GM11168 (cell line): ENCODE measurements at regions not wholly inside any gene's neighbourhood (a gene's known extent, or its start where the extent isn't known, plus 50 kb on each side); places are given as distances from the start of the nearest gene placed in this dataset.

Source experiments
- in situ Hi-C: fragments of 300-500 bp; cut with MboI; formaldehyde crosslinking; loops from one replicate; pipeline ENCODE4 v1.12.0; 2022; ENCODE audit warnings: low sequenced_read_pairs; ENCODE audit not compliant: unreplicated experiment

DNA sequence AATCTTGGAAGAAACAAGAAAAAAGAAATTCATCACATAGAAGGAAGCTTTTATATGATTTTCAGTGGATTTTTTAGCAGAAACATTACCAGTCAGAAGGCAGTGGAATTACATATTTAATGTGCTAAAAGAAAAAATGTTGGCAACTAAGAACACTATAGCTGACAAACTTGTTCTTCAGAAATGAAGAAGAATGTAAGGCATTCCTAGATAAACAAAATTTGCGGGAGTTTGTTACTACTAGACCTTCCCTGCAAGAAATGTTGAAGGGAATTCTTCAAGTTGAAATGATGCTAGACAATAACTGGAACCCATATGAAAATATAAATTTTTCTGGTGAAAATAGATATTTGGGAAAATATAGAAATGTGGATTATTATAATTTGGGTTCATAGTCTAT lies 718.3 kb upstream of the GRAMD2B start:
- in situ Hi-C loops, result no loop called here

- in situ Hi-C loops, result no loop called here
Observed at GRCh38 chr5:125708583-125708982, 714.6 kb upstream of the GRAMD2B start.

DNA sequence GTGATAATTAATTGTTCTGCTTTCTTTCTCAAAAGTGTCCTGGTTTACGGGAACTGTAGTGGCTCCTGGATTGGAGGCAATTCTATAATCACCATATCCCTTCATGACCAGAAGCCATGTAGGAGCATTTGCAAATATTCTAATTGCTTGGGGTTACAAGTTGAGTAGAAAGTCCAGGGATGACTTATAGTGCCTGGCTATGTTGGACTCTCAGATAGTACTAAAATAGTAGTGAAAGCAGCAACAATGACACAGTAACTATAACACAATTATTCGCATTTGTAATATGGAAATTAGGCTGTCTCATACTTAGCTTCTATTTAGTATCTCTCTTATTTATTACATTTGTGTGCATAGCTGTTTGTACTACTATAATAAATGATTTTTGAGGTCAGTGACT lies 712.5 kb upstream of the GRAMD2B start:
- in situ Hi-C loops, result no loop called here

DNA sequence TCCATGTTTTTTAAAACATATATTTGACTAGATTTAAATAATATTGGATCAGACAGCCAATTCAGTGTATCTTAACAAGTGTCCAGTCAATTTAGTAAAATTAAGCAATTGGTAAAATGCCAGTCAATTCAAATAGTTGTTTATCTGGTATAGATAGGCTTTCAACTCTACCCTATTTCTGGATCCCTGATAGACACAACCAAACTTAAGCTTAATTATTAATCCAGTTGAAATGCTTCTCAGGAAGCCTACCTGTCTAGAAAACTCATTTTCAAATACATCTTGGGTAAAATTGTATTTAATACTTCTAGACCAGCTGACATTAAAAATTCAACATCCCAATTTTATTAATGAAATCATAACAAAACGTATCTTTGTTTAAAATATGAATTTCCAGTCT lies 710.8 kb upstream of the GRAMD2B start:
- in situ Hi-C loops, result no loop called here

DNA sequence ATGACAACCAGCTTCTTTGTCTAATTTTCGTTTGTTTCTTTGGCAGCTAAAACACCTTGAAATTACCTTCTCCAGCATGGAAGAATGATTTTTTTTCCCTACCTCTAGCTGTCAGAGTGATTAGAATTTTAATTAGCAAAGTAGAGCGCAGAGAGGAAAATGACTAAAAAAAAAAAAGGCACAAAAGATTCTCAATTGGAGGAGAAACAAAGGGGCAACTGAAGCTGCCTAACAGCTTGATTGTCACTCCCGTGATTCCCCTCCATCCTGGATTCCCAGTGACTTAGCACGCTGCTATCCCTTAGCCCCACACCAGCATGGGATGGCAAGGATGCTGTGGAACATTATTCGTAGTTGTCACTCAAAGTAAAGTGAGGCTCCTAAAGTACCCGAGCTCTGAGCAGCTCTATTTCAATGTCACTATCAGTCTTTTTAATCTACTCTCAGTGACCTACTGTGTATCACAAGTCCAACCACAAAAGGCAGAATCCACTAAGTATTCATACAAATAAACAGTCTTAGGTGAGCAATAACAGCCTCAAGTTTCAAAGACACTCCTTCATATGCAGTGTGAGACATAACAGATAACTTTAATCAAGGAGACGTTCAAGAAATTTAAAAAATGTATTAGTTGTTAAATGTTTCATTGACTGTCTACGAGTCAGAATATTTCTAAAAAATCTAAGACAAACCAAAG lies 710.0 kb upstream of the GRAMD2B start:
- in situ Hi-C loops, result no loop called here

DNA sequence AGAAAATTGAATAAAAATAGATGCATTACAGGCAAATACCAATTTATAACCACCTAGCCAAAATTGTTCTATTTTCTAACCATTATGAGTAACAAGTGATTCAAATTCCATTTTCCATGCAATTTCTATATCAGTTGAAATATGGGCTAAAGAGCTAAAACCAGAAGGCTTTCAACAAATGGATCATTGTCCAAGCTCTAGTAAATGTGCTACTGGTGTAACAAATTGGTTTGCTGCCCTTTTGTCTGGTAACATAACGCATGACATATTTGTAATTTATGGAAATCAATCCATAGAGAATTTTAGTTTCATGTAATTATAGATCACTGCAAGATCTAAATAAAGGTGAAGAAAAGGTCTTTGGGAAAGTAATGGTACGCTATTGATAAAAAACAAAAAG lies 708.0 kb upstream of the GRAMD2B start:
- in situ Hi-C loops, result no loop called here

- in situ Hi-C loops, result no loop called here
Observed at GRCh38 chr5:125717209-125717608, 706.0 kb upstream of the GRAMD2B start.

- in situ Hi-C loops, result no loop called here
Observed at GRCh38 chr5:125719681-125720347, 703.4 kb upstream of the GRAMD2B start.

- in situ Hi-C loops, result no loop called here
Observed at GRCh38 chr5:125720348-125720685, 702.9 kb upstream of the GRAMD2B start.

DNA sequence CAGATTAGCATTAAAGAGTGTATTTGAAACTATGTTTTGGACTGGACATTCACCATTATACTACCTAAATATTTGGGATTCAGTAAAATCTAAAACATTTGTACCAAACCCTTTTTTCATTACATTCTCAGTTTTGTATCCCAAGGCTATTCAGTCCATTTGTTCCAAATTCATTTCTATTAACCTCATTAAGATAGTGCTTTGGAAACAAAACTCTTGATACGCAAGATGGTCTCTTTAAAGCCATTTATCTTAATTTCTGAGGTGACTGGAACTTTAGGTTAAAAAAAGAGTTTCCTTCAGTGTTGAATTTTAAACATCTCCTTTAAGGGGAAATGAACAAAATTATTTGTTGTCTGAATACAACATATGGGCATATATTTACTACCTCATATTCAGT lies 702.5 kb upstream of the GRAMD2B start:
- in situ Hi-C loops, result no loop called here

DNA sequence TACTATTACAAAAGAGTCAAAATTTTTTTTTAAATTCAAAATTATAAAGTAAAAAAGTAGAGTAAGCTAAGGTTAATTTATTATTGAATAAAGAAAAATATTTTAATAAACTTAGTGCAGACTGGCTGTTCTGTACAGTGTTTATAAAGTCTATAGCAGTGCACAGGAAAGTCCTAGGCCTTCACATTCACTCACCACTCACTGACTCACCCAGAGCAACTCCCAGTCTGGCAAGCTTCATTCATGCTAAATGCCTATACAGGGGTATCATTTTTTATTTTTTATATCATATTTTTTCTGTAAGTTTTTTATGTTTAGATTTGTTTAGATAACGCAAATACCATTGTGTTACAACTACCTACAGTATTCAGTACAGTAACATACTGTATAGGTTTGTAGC lies 700.7 kb upstream of the GRAMD2B start:
- in situ Hi-C loops, result no loop called here

GRCh38 chr5:125725691-125726090 lies 697.5 kb upstream of the GRAMD2B start:
- in situ Hi-C loops, result no loop called here

DNA sequence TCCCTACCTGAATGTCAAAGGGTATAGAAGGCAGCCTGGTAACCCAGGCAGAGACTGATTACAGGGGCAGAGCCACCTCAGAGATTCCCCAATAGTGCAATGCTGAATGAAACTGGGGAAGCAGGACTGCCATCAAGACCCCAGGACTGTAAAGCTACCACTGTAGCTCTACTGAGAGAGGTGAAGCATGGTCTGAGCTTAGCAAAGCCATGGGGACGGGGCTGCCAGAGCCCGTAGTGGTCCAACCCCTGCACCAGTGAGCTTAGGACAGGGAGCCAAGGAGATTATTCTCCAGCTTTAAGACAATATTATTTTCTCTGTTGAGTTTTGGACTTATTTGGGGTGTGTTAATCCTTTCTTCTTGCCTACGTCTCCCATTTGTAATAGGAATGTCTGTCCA lies 679.3 kb upstream of the GRAMD2B start:
- in situ Hi-C loops, result no loop called here

DNA sequence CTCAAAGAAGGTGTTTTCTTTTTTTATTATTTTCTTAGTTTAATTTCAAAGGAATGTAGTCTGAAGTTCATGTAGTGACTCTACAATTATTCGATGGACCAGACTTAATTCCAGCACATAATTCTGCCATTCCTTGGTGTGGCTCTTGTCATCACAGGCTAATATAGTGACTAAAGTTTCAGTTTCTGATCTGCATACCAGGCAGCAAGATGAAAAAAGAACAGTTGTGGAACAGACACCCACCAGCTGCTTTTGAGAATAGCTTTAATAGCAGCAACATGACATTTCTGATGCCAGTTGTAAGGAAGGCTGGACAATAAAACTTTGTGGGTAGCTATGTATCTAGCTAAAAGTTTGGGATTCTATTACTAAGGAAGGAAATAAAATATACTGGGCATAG lies 676.3 kb upstream of the GRAMD2B start:
- in situ Hi-C loops, result no loop called here

DNA sequence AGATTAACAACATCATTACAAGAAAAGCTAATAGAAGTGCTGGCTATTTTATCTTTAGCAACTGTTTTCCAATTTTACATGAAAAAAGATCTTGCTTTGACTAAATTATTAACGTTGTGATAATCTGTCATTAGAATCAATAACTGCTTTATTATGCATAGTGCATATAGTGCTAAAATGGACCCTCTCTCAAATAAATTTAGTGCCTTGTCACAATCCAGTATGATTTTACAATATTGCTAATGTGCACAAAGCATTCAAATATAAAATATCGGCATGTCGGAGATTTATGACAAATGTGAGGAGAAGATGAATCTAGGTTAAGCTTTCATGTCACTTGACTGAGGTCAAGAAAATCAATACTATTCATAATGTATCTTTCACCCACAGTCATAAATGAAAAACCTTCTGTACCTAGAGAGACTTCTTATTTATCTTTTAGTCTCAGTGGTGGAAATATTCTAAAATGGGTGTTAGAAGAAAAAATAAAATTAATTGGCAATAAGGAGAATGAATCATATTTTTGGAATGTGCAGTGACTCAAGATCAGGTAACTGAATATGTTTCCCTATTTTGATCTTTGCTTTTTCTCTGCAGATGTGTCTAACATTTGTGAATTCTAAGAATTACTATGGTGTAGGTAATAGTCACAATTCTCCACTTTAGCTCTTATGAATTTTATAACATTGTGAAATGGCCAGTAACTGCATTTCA lies 672.9 kb upstream of the GRAMD2B start:
- in situ Hi-C loops, result no loop called here

- in situ Hi-C loops, result no loop called here
Observed at GRCh38 chr5:125750861-125751186, 672.4 kb upstream of the GRAMD2B start.

- in situ Hi-C loops, result no loop called here
Observed at GRCh38 chr5:125756456-125756855, 666.8 kb upstream of the GRAMD2B start.

DNA sequence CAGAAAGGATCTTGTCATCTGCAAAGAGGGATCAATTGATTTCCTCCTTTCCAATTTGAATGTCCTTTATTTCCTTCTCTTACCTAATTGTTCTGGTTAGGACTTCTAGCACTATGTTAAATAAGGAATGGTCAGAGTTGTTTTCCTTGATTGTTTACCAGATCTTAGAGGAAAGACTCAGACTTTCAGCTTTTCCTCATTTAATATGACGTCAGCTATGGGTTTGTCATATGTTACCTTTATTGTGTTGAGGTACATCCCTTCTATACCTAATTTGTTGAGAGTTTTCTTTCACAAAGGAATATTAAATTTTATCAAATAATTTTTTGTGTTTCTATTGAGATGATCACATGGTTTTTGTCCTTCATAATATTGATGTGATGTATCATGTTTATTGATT lies 656.5 kb upstream of the GRAMD2B start:
- in situ Hi-C loops, result no loop called here

DNA sequence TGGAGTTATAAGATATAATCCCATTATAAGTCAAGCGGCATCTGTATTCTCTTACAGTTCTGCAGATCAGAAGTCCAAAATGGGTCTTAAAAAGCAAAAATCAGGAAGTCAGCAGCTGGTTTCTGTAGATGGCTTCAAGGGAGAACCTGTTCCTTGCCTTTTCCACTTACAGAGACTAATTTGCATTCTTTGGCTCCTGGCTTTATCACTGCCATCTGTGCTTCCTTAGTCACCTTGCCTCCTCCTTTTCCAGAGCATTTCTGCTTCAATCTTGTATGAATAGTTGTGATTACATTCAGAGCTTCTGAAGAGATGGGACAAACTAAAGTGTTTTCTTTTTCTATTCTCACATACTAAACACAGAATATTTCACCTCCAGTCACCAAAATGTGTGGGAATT lies 647.3 kb upstream of the GRAMD2B start:
- in situ Hi-C loops, result no loop called here

DNA sequence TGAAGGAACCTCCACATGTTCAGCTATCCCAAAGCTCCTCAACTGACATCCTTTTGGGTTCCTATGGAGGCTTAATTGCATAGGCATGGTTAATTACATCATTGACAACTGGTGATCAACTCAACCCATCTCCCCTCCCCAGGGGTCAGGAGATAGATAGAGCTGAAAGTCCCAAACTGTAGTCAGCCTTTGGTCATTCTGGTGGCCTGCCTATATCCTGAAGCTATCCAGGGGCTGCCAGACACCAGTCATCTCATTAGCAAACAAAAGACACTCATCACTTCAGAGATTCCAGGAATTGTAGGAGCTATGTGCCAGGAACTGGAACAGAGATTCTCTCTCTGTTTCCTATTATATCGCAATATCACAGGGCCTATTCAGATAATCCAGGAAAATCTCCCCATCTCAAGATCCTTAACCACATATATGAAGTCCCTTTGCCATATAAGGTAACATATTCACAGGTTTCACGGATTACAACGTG lies 646.5 kb upstream of the GRAMD2B start:
- in situ Hi-C loops, result no loop called here

DNA sequence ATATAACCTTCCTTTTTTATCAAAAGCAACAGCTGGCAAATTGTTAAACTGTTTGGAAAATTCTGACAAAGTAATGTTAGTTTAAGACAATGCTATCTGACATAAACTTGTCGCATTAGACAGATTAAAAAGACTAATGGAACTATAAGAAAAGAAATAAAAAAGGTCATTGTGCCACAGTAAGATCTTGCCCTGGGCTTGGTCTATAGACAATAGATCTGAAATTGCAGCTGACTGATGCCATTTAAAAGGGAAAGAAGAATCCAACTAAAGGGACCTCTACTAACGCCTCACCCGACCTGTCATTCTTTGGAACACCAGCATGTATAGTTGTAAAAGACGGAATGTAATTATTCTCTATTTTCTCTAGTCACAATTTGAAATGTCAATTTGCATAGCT lies 644.4 kb upstream of the GRAMD2B start:
- in situ Hi-C loops, result no loop called here

DNA sequence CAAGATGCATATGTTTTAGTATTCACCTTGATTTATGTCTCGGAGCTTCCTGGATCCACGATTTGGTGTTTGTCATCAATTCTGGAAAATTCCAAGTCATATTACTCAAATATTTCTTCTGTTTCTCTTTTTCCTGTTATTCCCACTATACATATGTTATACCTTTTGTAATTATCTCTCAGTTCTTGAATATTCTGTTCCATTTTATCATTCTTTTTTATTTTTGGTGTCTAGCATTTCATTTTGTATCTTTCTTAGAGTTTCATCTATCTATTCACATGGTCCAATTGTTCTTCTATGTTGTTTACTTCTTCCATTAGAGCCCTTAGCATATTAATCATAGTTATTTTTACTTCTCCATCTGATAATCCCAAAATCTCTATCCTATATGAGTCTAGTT lies 637.8 kb upstream of the GRAMD2B start:
- in situ Hi-C loops, result no loop called here
